Calu3 (cell line): ENCODE measurements at regions not wholly inside any gene's neighbourhood (a gene's known extent, or its start where the extent isn't known, plus 50 kb on each side); places are given as distances from the start of the nearest gene placed in this dataset.

Experiments
- BruUV-seq: library from RNA; stranded (reverse); fragments of 400-500 nt; replicated peaks from 2 replicates; lab custom pipeline; 2021; lab: Mats Ljungman, UMichigan
- CTCF ChIA-PET: fragments of 300-600 bp; sonication (Branson Sonifier 250); formaldehyde crosslinking; loops from one replicate; lab custom pipeline; 2022; ENCODE audit warnings: antibody characterized with exemption; lab: Charles Lee
- DNase-seq: peaks from one replicate; pipeline ENCODE4 v3.0.0; 2022
- H3K27ac Mint-ChIP-seq: one replicate; pipeline ENCODE4 v1.8.0; 2022; ENCODE audit warnings: mixed read lengths; ENCODE audit not compliant: unreplicated experiment
- H3K27me3 Mint-ChIP-seq: one replicate; pipeline ENCODE4 v1.8.0; 2022; ENCODE audit warnings: mixed read lengths; ENCODE audit not compliant: unreplicated experiment
- H3K36me3 Mint-ChIP-seq: one replicate; pipeline ENCODE4 v1.8.0; 2022; ENCODE audit warnings: mild to moderate bottlenecking, moderate library complexity, mixed read lengths; ENCODE audit not compliant: insufficient read depth, unreplicated experiment
- H3K4me1 Mint-ChIP-seq: one replicate; pipeline ENCODE4 v1.8.0; 2022; ENCODE audit warnings: mild to moderate bottlenecking, low read depth, mixed read lengths; ENCODE audit not compliant: unreplicated experiment
- H3K4me3 Mint-ChIP-seq: one replicate; pipeline ENCODE4 v1.8.0; 2022; ENCODE audit warnings: mild to moderate bottlenecking, low read depth, moderate library complexity, mixed read lengths; ENCODE audit not compliant: unreplicated experiment
- H3K9me3 Mint-ChIP-seq: one replicate; pipeline ENCODE4 v1.8.0; 2022; ENCODE audit warnings: low read depth, mixed read lengths; ENCODE audit not compliant: unreplicated experiment
- intact Hi-C: fragments of 100-400 bp; cut with micrococcal nuclease; formaldehyde crosslinking; loops from one replicate; pipeline ENCODE4 v1.10.0; 2022; ENCODE audit not compliant: unreplicated experiment
- TF ChIP-seq, protein P1 (sequence below): fragments of 200-600 bp; IDR thresholded peaks from one replicate; pipeline ENCODE4 v1.8.0; 2022; ENCODE audit warnings: antibody characterized with exemption; ENCODE audit not compliant: unreplicated experiment

DNA sequence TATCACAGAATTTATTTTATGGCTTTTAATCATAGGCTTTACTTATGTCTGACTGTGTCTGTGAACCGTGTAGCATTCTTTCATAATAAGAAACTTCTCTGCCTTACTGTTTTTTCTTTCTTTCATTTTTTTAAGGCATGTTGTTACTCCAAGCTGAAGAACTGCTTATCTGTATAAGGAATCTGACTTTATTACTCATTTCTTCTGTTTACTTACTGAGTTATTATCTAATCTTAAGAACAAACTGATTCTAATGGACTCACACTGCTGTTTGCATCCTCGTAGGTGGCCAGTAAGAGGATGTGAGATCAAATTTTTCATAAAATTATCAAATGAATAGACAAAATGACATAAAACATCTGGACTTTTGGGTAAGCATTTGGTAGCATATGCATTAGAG lies 54.7 kb upstream of the DNAJC1 start:
- BruUV-seq = no TSS peak
- Mint-ChIP-seq H3K36me3 (no peaks in the 10 kb centered on the region), H3K9me3 (peaks cover 3% of the 10 kb centered on the region), H3K27ac (no peak overlapping the region), H3K4me1 (no peaks in the 10 kb centered on the region), H3K4me3 (no peak overlapping the region), H3K27me3 (peaks cover 12% of the 10 kb centered on the region)
- no peak for DNase-seq
- CTCF ChIA-PET = no interaction called here
- intact Hi-C loops = no loop called here
- TF ChIP-seq, protein P1, sequence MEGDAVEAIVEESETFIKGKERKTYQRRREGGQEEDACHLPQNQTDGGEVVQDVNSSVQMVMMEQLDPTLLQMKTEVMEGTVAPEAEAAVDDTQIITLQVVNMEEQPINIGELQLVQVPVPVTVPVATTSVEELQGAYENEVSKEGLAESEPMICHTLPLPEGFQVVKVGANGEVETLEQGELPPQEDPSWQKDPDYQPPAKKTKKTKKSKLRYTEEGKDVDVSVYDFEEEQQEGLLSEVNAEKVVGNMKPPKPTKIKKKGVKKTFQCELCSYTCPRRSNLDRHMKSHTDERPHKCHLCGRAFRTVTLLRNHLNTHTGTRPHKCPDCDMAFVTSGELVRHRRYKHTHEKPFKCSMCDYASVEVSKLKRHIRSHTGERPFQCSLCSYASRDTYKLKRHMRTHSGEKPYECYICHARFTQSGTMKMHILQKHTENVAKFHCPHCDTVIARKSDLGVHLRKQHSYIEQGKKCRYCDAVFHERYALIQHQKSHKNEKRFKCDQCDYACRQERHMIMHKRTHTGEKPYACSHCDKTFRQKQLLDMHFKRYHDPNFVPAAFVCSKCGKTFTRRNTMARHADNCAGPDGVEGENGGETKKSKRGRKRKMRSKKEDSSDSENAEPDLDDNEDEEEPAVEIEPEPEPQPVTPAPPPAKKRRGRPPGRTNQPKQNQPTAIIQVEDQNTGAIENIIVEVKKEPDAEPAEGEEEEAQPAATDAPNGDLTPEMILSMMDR = no peak

DNA sequence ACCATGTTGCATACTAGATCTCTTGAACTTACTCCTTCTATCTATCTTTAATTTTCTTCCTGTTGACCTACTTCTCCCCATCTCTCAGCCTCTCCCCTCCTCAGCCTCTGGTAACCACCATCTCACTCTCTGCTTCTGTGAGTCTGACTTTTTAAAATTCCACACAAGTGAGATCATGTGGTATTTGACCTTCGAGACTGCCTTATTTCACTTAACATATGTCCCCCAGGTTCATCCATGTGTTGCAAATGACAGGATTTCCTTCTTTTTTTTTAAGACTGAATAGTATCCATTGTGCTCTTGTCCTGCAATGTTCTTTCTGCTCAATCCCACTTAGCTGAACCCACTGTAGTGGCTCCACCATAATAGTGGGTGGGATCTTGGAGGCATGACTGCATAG lies 51.4 kb upstream of the DNAJC1 start:
- no peaks in the 10 kb centered on the region for H3K27me3 Mint-ChIP-seq
- H3K4me1 Mint-ChIP-seq = no peaks in the 10 kb centered on the region
- no TSS peak for BruUV-seq
- intact Hi-C loops = no loop called here
- DNase-seq = no peak
- TF ChIP-seq, protein P1 = no peak
- no peak overlapping the region for H3K4me3 Mint-ChIP-seq
- H3K36me3 Mint-ChIP-seq = no peaks in the 10 kb centered on the region
- H3K27ac Mint-ChIP-seq = no peak overlapping the region
- peaks cover 3% of the 10 kb centered on the region for H3K9me3 Mint-ChIP-seq
- CTCF ChIA-PET = no interaction called here
